ENCODE measurements at regions not wholly inside any gene's neighbourhood (a gene's known extent, or its start where the extent isn't known, plus 50 kb on each side); places are given as distances from the start of the nearest gene placed in this dataset.
"Not testable (repeated sequence)": the region's sequence is repeated elsewhere in the genome, so short reads cannot be mapped to it uniquely, and the experiment has no call there.

DNA sequence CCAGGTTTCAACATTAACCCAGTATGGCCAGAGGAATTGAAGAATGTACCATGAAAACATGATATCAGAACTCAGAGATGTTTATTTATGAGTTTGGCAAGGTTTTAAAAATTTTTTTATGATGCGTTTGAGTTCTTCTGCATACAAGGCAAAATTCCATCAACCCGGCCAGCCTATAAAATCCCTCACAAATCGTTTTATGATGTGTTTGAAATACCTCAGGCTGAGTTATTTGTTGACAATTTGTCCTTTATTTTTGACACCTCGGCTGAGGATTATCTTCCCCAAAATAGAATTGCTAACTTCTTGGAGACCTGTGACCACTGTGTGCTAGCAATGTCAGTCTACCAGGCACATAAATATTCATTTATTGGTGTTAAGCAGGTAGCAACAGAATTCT, 91.9 kb upstream of the SLC24A3 start:
- DNase-seq: no peak

DNA sequence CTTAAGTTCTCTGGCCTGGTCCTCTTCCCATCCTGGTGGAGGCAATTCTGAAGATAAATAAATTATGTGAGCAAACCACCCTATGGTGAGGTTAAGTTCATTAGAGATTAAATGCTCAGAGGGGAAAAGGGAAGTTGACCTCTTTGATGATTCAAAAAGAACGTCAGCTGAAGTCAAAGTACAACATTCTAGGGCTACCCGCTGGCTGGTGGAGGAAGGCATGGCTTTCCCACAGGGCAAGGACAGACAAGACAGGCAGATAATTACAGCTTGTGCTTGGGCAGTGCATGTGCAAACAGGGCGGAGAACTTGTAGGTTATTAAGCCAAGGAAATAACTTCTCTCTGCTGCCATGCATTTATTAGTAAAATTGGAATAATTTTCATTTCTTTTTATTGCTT, 91.0 kb upstream of the SLC24A3 start:
- DNase-seq: no peak

DNA sequence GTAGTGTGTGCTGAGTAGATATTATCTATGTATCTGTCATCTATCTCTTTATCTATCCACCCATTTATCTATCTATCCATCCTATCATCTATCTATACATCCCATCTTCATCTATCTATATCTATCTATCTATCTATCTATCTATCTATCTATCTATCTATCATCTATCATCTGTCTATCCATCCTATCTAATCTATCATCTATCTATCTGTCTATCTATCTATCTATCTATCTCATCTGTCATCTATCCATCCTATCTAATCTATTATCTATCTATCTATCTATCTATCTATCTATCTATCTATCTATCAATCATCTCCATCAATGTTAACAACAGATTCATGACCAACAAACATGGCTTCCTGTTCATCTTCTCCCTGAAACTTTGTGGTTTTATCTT, 90.5 kb upstream of the SLC24A3 start:
- no peak for DNase-seq

DNA sequence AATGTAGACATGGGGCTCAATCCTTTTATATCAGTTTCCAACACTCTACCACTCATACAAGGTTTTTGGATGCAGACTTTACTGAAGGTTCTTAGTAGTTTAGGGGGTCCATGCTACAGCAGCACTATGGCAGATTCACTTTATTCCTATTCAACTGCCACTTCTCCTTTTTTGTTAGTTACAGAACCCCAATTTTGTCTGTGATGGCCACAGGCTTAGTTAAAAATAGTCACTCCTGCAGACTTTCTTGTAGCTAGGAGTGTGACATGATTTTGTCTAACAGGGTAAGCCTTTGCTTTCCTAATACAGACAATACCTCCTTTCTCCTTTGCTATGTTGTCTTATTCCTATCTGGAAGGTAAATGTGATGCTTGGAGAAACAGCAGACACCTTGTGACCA, 90.0 kb upstream of the SLC24A3 start:
- DNase-seq: no peak

DNA sequence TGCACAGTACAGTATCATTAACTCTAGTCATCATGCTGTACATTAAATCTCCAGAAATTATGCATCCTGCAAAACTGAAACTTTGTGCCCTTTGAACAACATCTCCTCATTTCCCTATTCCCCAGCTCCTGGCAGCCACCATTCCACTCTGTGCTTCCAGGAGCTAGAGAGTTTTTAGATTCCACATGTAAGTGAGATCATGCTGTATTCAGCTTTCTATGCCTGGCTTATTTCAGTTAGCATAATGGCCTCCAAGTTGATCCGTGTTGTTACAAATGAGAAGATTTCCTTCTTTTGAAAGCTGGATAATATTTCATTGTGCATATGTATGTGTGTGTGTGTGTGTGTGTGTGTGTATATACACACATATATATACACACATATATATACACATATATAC, 86.9 kb upstream of the SLC24A3 start:
- no peak for DNase-seq

DNA sequence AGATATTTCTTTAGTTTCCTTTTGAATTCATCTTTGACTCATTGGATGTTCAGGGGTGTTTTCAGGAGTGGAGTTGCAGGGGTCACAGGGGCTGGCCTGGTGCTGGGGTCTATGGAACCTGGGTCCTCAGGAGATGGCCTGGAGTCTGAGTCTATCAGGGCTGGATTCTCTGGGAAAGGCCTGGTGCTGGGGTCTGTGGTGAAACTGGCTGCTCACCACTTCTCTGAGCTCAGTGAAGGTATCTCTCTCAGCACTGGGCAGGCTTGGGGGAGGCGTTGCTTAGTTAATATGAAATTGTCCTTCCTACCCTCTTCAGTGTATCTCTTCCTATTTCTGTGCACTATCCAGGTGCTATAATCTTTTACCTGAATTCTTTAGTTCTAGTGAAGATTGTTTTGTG, 83.1 kb upstream of the SLC24A3 start:
- DNase-seq: no peak

DNA sequence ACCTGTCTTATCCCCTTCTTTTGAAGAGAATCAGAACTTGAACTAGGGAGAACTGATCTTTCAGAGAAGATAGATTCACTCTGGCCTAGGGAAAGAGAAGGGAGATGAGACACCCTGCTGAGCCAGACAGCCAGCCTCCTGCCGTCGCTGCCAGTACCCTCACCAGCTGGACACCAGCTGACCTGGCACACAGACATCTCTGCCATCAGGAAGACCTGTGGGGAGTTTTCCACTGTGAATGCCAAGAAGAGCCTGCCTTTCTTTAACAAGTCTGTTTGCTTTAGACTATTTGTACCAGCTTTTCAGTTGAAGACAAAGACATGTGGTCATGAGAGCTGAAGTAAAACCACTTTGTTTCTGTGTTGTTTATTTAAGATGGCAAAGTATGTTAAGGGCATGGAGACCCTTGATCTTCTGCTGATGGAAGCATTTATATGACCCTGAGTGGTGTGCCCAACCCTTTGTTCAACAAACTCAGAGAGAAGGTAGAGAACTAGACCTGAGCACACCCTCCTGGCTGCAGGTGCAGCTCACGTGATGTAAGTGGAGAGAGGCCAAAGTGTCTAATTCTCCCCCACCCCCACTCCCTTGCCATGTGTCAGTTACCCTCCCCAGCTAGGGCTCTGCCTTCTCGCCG, 82.3 kb upstream of the SLC24A3 start:
- DNase-seq: no peak

DNA sequence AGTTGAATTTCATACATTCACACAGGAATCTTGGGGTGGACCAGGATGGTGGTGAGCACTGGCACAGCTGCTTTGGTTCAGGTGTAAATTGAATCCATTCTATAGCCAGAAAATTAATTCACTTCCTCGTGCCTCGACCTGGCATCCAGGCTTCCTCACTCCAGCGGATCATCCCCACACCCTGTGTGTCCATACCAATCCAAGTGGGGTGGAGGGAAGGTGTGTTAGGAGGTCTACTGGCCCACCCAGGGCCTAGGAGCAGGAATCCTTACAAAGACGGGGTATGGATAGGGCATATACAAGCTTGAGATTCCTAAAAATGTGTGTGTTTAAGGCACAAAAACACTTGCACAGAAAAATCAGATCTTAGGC, 81.8 kb upstream of the SLC24A3 start:
- DNase-seq: no peak

DNA sequence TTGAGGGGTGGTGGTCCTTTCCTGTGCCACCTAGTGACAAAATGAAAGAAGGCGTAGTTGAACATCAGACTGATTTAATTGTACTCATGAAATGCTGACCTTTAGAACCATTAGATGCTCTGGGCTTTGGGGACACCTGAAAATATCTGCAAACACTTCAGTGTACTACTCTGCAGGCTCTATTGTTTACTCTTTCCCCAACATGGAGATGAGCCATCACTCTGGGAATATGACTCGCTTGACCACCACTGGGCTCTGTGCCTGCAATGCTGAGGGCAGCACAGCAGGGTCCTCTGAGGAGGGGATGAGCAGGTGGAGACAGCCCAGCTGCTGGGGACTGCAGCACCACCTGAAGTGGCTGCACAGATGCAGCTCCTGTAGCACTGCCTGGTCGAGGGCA, 74.8 kb upstream of the SLC24A3 start:
- DNase-seq: no peak

DNA sequence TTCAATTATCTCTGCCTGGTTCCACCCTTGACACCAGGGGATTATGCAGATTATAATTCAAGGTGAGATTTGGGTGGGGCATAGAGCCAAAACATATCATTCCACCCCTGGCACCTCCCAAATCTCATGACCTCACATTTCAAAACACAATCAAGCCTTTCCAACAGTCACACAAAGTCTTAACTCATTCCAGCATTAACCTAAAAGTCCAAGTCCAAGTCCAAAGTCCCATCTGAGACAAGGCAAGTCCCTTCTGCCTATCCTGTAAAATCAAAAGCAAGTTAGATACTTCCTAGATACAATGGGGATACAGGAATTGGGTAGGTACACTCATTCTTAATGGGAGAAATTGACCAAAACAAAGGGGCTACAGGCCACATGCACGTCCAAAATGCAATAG, 73.7 kb upstream of the SLC24A3 start:
- DNase-seq: no peak

DNA sequence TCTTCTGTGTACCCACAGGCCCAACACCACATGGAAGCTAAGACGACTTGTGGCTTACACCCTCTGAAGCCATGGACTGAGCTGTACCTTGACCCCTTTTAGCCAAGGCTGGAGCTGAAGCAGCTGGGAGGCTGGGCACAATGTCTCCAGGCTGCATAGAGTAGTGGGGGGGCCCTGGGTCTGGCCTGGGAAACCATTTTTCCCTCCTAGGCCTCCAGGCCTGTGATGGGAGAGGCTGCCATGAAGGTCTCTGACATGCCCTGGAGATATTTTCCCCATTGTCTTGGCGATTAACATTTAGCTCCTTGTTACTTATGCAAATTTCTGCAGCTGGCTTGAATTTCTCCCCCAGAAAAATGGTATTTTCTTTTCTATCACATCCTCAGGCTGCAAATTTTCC, 72.9 kb upstream of the SLC24A3 start:
- DNase-seq: not testable (repeated sequence)

DNA sequence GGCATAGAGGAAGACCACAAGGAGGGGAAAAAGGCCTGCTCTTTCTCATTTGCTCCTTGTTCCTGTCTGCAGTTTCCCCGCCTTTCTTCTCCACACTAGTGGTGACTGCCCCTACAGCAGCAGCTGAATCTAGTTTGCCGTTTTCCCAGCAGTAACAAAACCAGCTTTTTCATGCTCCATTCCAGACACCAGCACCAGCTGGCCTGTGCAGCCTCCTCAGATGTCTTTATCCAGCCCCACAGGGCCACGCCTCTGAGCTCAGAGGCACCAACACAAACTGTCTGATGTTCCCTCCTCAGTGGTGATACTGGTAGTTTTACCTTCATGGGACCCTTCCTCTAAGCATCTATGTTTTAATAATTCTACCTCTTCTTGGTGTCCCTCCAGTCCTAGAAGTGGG, 70.4 kb upstream of the SLC24A3 start:
- no peak for DNase-seq

DNA sequence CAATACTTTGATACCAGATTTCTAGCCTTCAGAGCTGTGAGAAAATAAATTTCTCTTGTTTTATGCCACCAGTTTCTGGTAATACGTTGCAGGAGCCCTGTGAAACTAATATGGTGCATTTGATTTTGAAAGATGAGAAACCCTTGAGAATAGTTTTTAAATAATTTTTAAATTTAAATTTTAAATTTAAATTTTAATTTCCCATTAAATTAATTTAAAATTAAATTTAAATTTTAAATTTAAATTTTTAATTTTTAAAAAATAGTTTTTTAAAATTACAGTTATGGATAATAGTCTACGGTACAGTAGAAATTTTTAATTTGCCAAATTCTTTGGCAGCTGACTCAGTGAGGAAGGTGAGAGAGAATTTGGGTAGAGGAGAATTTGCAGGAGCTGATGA, 68.6 kb upstream of the SLC24A3 start:
- no peak for DNase-seq

DNA sequence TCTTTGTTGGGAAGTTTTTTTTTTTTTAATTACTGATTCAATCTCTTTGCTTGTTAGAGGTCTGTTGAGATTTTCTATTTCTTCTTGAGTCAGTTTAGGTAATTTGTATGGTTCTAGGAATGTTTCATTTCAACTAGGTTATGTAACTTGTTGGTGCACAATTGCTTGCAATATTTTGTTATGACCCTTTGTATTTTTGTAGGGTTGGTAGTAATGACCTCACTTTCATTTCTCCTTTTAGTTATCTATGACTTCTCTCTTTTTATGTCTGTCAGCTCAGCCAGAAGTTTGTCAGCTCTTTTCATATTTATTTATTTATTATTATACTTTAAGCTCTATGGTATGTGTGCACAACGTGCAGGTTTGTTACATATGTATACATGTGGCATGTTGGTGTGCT, 51.1 kb upstream of the SLC24A3 start:
- DNase-seq: peak; percentile 5 to 10
